GM21737 (cell line): ENCODE measurements at regions not wholly inside any gene's neighbourhood (a gene's known extent, or its start where the extent isn't known, plus 50 kb on each side); places are given as distances from the start of the nearest gene placed in this dataset.

Source experiments
- ATAC-seq: cut with Tn5 transposase; IDR thresholded peaks from one replicate; pipeline ENCODE4 v1.9.1; 2021; ENCODE audit warnings: mild to moderate bottlenecking, moderate library complexity; ENCODE audit not compliant: unreplicated experiment

- no peak for ATAC-seq
Measured at GRCh38 chr13:85243831-85244230, 555.4 kb downstream of the SLITRK6 start.

- no peak for ATAC-seq
Measured at GRCh38 chr13:85241060-85241459, 558.2 kb downstream of the SLITRK6 start.

GRCh38 chr13:85236413-85236812 lies 562.8 kb downstream of the SLITRK6 start:
- ATAC-seq: no peak

- ATAC-seq: no peak
Measured at GRCh38 chr13:85230691-85231093, 568.5 kb downstream of the SLITRK6 start.

GRCh38 chr13:85228692-85229091 lies 570.5 kb downstream of the SLITRK6 start:
- ATAC-seq: no peak

GRCh38 chr13:85223883-85224656 lies 575.1 kb downstream of the SLITRK6 start:
- ATAC-seq: no peak

GRCh38 chr13:85216576-85216975 lies 582.6 kb downstream of the SLITRK6 start:
- ATAC-seq: no peak

GRCh38 chr13:85212692-85213091 lies 586.5 kb downstream of the SLITRK6 start:
- ATAC-seq: no peak

- ATAC-seq: no peak
Measured at GRCh38 chr13:85204668-85205344, 594.4 kb downstream of the SLITRK6 start.

GRCh38 chr13:85197431-85197830 lies 601.8 kb downstream of the SLITRK6 start:
- no peak for ATAC-seq

GRCh38 chr13:85194482-85194881 lies 604.7 kb downstream of the SLITRK6 start:
- no peak for ATAC-seq

- no peak for ATAC-seq
Measured at GRCh38 chr13:85191996-85192718, 607.1 kb downstream of the SLITRK6 start.

GRCh38 chr13:85186356-85187045 lies 612.7 kb downstream of the SLITRK6 start:
- no peak for ATAC-seq

- no peak for ATAC-seq
Measured at GRCh38 chr13:85174291-85174690, 624.9 kb downstream of the SLITRK6 start.

- ATAC-seq: no peak
Measured at GRCh38 chr13:85170372-85170771, 628.8 kb downstream of the SLITRK6 start.

GRCh38 chr13:85166891-85167290 lies 632.3 kb downstream of the SLITRK6 start:
- no peak for ATAC-seq

GRCh38 chr13:85163063-85163462 lies 636.2 kb downstream of the SLITRK6 start:
- no peak for ATAC-seq

- no peak for ATAC-seq
Measured at GRCh38 chr13:85148009-85148408, 651.2 kb downstream of the SLITRK6 start.

GRCh38 chr13:85142351-85142927 lies 656.8 kb downstream of the SLITRK6 start:
- ATAC-seq: no peak

- no peak for ATAC-seq
Measured at GRCh38 chr13:85141401-85141800, 657.8 kb downstream of the SLITRK6 start.

GRCh38 chr13:85140192-85140591 lies 659.0 kb downstream of the SLITRK6 start:
- ATAC-seq: no peak
